Loucy (cell line): ENCODE measurements at regions not wholly inside any gene's neighbourhood (a gene's known extent, or its start where the extent isn't known, plus 50 kb on each side); places are given as distances from the start of the nearest gene placed in this dataset.

Source experiments
- H2AFZ ChIP-seq: fragments of 200-600 bp; sonication (generic); 2 replicates; pipeline ENCODE4 v1.6.0; 2016; ENCODE audit warnings: antibody characterized with exemption, mild to moderate bottlenecking, low read length, moderate library complexity
- H3F3A ChIP-seq: fragments of 200-600 bp; 2 replicates; pipeline ENCODE4 v1.6.0; 2016; ENCODE audit warnings: antibody characterized with exemption, low read depth, mild to moderate bottlenecking
- H3K27me3 ChIP-seq: fragments of 200-600 bp; sonication (generic); 2 replicates; pipeline ENCODE4 v1.6.1; 2014; ENCODE audit warnings: low read length, mild to moderate bottlenecking; ENCODE audit not compliant: insufficient read depth, poor library complexity, severe bottlenecking
- H3K36me3 ChIP-seq: fragments of 200-600 bp; sonication (generic); 2 replicates; pipeline ENCODE4 v1.6.1; 2016; ENCODE audit warnings: low read length; ENCODE audit not compliant: insufficient read depth
- H3K4me1 ChIP-seq: fragments of 200-600 bp; sonication (generic); 2 replicates; pipeline ENCODE4 v1.5.1; 2014; ENCODE audit warnings: low read length, mild to moderate bottlenecking; ENCODE audit not compliant: insufficient read depth, poor library complexity, severe bottlenecking
- H3K4me2 ChIP-seq: fragments of 200-600 bp; sonication (generic); 2 replicates; pipeline ENCODE4 v1.6.0; 2014; ENCODE audit warnings: antibody characterized with exemption, low read length, low read depth, mild to moderate bottlenecking; ENCODE audit not compliant: poor library complexity, severe bottlenecking
- H3K4me3 ChIP-seq: fragments of 200-600 bp; sonication (generic); 2 replicates; pipeline ENCODE4 v1.5.1; 2014; ENCODE audit warnings: low read length, mild to moderate bottlenecking, mixed read lengths; ENCODE audit not compliant: poor library complexity, severe bottlenecking
- H3K79me2 ChIP-seq: fragments of 200-600 bp; sonication (generic); 2 replicates; pipeline ENCODE4 v1.6.1; 2014; ENCODE audit warnings: low read length; ENCODE audit not compliant: insufficient read depth
- H3K9ac ChIP-seq: fragments of 200-600 bp; sonication (generic); 2 replicates; pipeline ENCODE4 v1.6.0; 2014; ENCODE audit warnings: mild to moderate bottlenecking, low read depth, low read length, moderate library complexity; ENCODE audit not compliant: poor library complexity, severe bottlenecking
- H3K9me2 ChIP-seq: fragments of 200-600 bp; sonication (generic); replicated peaks from 2 replicates; pipeline ENCODE4 v1.6.1; 2016; ENCODE audit warnings: low read depth, low read length, mixed read lengths
- H3K9me3 ChIP-seq: fragments of 200-600 bp; sonication (generic); 2 replicates; pipeline ENCODE4 v1.6.1; 2014; ENCODE audit warnings: mild to moderate bottlenecking, antibody characterized with exemption, low read length, low read depth; ENCODE audit not compliant: insufficient read depth
- H4K20me1 ChIP-seq: fragments of 200-600 bp; sonication (generic); 2 replicates; pipeline ENCODE4 v1.6.0; 2014; ENCODE audit warnings: antibody characterized with exemption, low read length, mild to moderate bottlenecking; ENCODE audit not compliant: insufficient read depth, poor library complexity, severe bottlenecking
- CTCF ChIP-seq: fragments of 200-600 bp; sonication (generic); conservative IDR thresholded peaks from 2 replicates; pipeline ENCODE4 v1.5.1; 2014; ENCODE audit warnings: mild to moderate bottlenecking, antibody characterized with exemption, low read length
- EZH2phosphoT487 ChIP-seq: fragments of 200-600 bp; IDR thresholded peaks from 2 replicates; pipeline ENCODE4 v1.6.1; 2018; ENCODE audit warnings: antibody characterized with exemption, mild to moderate bottlenecking, moderate library complexity, borderline replicate concordance

- Histone ChIP-seq H4K20me1 (no peaks in the 10 kb centered on the region), H3K9me2 (no peaks in the 10 kb centered on the region), H3K79me2 (no peaks in the 10 kb centered on the region), H3K36me3 (no peaks in the 10 kb centered on the region), H3K9ac (no peak overlapping the region), H3K9me3 (no peaks in the 10 kb centered on the region), H2AFZ (no peak overlapping the region), H3K27me3 (no peaks in the 10 kb centered on the region), H3K4me3 (no peak overlapping the region), H3K4me2 (no peak overlapping the region), H3K4me1 (no peaks in the 10 kb centered on the region), H3F3A (no peaks in the 10 kb centered on the region)
- TF ChIP-seq CTCF (no peak), EZH2phosphoT487 (no peak)
Observed at GRCh38 chr3:139286241-139286640, 57.6 kb upstream of the MRPS22 start.

- H3K79me2 ChIP-seq: no peaks in the 10 kb centered on the region
- H3K9ac ChIP-seq: no peak overlapping the region
- H3K9me2 ChIP-seq: no peaks in the 10 kb centered on the region
- no peaks in the 10 kb centered on the region for H3F3A ChIP-seq
- no peaks in the 10 kb centered on the region for H3K27me3 ChIP-seq
- TF ChIP-seq EZH2phosphoT487: no peak
- no peak for TF ChIP-seq CTCF
- H3K4me3 ChIP-seq: no peak overlapping the region
- no peak overlapping the region for H3K4me2 ChIP-seq
- no peaks in the 10 kb centered on the region for H3K4me1 ChIP-seq
- H2AFZ ChIP-seq: no peak overlapping the region
- no peaks in the 10 kb centered on the region for H4K20me1 ChIP-seq
- H3K36me3 ChIP-seq: no peaks in the 10 kb centered on the region
- no peaks in the 10 kb centered on the region for H3K9me3 ChIP-seq
Observed at GRCh38 chr3:139286825-139287224, 57.0 kb upstream of the MRPS22 start.

GRCh38 chr3:139287557-139287956 is 56.3 kb upstream of the MRPS22 start:
- Histone ChIP-seq H2AFZ (no peak overlapping the region), H3F3A (no peaks in the 10 kb centered on the region), H3K9me3 (no peaks in the 10 kb centered on the region), H3K9me2 (no peaks in the 10 kb centered on the region), H4K20me1 (no peaks in the 10 kb centered on the region), H3K4me3 (no peak overlapping the region), H3K27me3 (no peaks in the 10 kb centered on the region), H3K9ac (no peak overlapping the region), H3K79me2 (no peaks in the 10 kb centered on the region), H3K4me1 (no peaks in the 10 kb centered on the region), H3K36me3 (no peaks in the 10 kb centered on the region), H3K4me2 (no peak overlapping the region)
- TF ChIP-seq EZH2phosphoT487 (no peak), CTCF (no peak)
